ENCODE measurements at regions not wholly inside any gene's neighbourhood (a gene's known extent, or its start where the extent isn't known, plus 50 kb on each side); places are given as distances from the start of the nearest gene placed in this dataset.

DNA sequence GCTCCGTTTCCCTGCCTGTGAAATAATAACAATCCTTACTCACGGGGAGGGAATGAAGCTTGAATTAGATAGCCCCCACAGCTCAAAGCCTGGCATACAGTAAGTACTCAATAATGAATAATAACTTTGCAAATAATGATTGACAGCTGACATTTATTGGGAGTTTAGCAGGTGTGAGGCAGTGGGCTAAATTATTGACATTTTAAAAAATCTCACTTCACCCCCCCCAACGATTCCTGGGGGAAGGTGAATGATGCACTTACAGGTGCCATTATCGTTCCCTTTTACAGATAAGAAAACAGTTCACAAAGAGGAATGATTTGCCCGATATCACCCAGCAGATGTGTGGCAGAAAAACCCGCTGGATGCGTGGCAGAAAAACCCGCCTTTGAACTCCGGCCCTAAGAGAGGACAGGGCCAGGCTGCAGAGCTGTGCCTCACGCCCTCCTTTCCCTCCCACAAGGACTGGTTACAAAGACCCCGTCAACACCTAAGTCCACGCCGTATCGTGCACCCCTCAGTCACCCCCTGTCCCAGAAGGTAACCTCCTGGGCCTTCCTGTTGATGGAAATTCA lies 114.2 kb upstream of the PTPN1 start:
- no peak for DNase-seq

GRCh38 chr20:50396623-50397022 lies 113.6 kb upstream of the PTPN1 start:
- no peak for DNase-seq

- DNase-seq: no peak
Observed at GRCh38 chr20:50397058-50397457, 113.1 kb upstream of the PTPN1 start.

DNA sequence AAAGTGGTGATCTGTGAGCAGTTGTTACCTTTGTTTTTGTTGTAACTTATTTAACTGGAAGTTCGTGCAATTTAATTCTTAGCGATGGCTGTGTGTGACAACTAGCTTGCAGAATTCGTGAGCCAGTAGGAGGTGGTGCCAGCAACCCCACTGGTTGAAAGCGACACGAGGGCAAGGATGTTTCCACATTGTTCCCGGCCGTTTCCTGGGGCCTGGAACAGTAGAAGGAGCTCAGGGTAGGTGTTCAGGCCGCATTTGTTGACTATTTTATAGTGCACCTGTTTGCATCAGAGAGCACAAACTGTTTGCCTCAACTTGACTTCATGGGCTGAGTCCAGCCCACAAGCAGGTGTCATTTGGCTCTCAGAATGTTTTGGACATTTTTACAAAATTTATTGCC lies 112.1 kb upstream of the PTPN1 start:
- no peak for DNase-seq

GRCh38 chr20:50398471-50398820 lies 111.7 kb upstream of the PTPN1 start:
- DNase-seq: no peak

- no peak for DNase-seq
Observed at GRCh38 chr20:50398821-50399554, 111.2 kb upstream of the PTPN1 start.

DNA sequence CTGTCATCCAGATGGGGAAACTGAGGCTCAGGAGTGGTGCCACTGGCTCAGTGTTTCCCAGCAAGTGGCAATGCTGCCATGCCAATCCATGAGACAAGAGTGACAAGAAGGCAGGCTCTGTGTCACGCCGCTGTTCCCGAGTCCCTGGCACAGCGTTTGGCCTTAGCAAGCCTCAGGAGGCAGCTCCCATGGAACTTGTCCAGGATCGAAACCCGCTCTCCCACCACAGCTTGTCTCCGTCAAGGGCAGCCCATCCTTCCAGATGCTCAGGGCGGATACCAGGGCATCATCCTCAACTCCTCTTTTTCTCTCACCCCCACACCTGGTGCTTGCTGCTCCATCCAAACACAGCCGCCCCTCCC lies 110.6 kb upstream of the PTPN1 start:
- no peak for DNase-seq

- no peak for DNase-seq
Observed at GRCh38 chr20:50399917-50400704, 110.1 kb upstream of the PTPN1 start.

DNA sequence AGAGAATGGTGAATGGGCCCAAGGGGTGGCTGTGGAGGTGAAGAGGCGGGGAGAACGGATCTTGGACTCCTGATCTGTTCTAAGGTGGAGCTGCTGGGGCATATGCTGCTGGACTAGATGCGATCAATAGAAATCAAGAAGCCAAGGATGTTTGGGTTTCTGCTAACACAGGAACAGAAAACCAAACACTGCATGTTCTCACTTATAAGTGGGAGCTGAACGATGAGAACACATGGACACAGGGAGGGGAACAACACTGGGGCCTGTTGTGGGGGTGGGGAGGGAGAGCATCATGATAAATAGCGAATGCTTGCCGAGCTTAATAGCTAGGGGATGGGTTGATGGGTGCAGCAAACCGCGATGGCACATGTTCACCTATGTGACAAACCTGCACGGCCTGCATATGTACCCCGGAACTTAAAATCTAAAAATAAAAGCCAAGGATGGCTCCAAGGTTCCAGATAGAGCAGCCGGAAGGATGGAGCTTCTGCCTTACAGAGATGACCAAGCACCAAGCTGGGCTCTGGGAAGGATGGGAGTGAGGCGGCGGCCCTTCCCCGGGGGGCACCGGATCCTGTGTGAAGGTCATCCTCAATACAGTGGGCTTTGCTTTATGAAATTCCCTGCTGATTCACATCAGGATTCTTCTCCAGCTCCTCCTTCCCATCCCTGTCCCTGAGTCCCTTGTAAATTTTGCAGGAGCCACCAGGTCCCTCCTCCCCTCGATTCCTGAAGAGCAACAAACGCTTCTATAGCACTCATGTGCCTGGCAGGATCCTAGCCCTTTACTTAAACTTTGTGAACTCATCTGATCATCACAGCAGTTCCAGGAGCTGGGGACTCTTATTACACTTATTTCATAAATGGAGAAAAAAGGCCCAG lies 109.2 kb upstream of the PTPN1 start:
- no peak for DNase-seq

GRCh38 chr20:50401587-50402418 lies 108.4 kb upstream of the PTPN1 start:
- no peak for DNase-seq

GRCh38 chr20:50403565-50404418 lies 106.4 kb upstream of the PTPN1 start:
- no peak for DNase-seq

GRCh38 chr20:50404419-50405234 lies 105.6 kb upstream of the PTPN1 start:
- no peak for DNase-seq

DNA sequence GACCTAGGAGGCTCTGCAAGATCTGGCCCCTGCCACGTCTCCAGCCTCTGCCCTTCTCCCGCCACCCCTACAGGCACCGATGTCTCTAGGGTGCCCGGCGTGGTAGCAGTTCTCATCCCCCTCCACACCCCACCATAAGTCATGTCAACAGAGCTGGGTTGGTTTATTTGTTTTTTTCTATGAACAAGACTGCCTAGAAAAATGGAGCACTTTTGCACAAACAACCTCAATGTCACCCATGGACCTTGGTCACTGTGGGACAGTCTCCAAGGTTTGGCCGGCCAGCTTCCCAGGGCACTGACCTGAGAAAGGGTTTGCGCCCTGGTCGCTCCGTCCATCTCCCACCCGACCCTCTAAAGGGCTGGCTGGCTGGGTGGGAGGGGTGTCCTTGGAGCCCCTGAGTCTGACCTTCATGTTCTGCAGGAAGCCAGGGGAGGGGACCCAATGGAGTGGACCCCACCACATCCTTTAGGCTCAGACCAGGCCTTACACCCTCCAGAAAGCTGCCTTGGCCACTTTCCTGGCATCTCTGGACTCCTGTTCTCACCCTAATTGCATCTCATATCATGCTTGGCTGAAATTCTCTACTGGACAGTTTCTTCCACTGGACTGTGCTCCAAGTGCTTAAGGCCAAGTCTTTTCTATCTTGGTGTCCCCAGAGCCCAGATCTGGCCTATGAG lies 104.8 kb upstream of the PTPN1 start:
- DNase-seq: no peak

GRCh38 chr20:50405915-50406609 lies 104.1 kb upstream of the PTPN1 start:
- DNase-seq: no peak

GRCh38 chr20:50406610-50407136 lies 103.5 kb upstream of the PTPN1 start:
- no peak for DNase-seq

- no peak for DNase-seq
Observed at GRCh38 chr20:50408526-50409364, 101.4 kb upstream of the PTPN1 start.

DNA sequence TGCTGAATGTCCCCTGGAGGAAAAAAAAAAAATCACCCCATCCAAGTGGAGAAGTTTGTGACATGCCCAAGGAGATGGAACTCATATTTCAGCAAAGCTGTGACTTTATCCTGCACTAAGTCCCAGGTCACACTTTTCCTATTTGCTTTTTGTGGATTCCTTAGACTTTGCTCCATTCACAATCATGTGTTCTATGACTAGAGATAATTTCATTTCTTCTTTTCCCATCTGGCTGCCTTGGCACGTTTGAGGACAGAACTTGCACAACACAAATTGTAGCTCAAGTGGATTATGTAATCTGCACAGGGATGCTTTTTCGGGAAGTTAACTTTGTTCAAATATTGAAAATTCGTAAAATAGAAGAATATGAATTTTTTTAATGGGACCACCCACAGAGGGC lies 100.7 kb upstream of the PTPN1 start:
- no peak for DNase-seq

- no peak for DNase-seq
Observed at GRCh38 chr20:50410343-50410742, 99.8 kb upstream of the PTPN1 start.

Data from activated T-cell treated with anti-CD3 and anti-CD28 coated beads, Interleukin-2, amount 50 U/mL, for 48 hours (primary cell).